DMS153 treated with DMSO at 0.1 percent for 48 hours (cell line): ENCODE measurements at regions not wholly inside any gene's neighbourhood (a gene's known extent, or its start where the extent isn't known, plus 50 kb on each side); places are given as distances from the start of the nearest gene placed in this dataset.
"Not testable (repeated sequence)": the region's sequence is repeated elsewhere in the genome, so short reads cannot be mapped to it uniquely, and the experiment has no call there.

Experiments used
- DNase-seq: peaks from one replicate; lab custom pipeline; 2025; ENCODE audit not compliant: unreplicated experiment; lab: John Stamatoyannopoulos, UW

DNA sequence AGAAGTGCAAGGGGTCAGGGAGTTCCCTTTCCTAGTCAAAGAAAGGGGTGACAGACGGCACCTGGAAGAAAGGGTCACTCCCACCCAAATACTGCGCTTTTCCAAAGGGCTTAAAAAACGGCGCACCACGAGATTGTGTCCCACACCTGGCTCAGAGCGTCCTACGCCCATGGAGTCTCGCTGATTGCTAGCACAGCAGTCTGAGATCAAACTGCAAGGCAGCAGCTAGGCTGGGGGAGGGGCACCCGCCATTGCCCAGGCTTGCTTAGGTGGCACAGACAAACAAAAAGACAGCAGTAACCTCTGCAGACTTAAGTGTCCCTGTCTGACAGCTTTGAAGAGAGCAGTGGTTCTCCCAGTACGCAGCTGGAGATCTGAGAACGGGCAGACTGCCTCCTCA, 402.4 kb upstream of the KLF12 start:
- not testable (repeated sequence) for DNase-seq

DNA sequence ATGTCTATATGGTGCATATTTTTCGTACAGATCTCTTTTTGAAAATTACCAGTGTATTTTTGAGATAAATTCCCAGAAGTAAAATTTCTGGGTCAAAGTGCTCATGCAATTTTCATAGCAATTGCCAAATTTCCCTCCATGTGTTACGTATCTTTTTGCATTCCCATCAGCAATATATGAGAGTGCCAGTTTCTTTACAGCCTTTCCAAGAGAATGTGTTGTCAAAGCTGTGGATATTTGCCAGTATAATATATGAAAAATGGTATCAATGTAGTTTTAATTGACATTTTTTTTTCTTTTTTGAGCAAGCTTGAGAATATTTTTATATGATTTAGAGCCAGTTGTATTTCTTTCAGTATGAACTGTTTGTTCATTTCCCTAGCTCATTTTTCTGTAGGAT, 399.0 kb upstream of the KLF12 start:
- DNase-seq = no peak

DNA sequence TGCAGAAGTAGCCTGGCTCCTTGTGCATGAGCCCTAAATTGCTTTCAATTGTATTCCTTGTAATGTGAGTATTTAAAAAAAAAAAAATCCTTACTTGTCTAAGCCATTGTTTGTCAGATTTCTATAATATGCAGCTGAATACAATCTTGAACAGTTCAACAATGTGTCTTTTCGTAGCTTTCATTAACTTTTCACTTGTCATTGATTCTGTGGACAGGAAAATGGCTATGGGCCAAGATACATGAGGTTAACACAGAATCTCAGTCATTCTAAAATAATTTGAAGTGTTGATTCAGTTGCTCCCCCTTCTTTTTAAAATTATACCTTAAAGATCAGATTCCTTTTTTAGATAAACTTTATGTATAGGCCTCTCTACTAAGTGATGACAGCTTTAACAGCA, 395.8 kb upstream of the KLF12 start:
- DNase-seq = no peak

DNA sequence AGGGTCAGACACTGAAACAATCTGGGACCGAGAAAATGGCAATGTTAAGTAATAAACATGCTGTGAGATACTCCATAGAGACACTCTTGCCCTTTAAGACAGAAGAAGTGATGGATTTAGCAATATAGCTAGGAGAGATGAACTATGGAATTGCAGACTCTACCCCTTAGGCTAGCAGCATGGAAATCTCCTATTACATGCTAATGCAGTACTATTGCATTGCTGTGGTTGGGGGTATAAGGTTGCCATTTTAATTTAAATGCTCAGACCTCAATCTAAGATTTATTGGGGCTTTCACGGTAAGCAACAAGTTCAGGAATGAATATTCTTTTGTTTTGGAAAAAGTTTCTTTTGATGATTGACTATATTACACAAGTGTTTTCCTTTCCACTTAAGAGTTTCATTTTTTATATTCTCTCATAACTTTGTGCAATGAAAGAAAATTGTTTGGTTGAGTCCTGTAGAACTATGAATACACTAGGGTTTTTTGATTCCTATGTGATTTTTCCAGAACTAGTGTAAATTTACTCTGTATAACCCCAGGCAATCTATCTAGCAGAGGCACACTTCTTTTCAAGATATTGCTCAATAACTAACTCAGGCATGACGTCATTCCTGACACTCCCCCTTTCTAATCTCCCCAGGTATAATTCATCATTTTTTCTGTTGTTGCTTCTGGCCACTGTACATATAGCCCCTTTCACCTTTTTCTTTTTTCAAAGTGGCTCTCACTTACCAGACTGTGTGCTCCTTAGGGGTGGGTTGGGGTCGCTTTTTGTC, 394.7 kb upstream of the KLF12 start:
- no peak for DNase-seq

DNA sequence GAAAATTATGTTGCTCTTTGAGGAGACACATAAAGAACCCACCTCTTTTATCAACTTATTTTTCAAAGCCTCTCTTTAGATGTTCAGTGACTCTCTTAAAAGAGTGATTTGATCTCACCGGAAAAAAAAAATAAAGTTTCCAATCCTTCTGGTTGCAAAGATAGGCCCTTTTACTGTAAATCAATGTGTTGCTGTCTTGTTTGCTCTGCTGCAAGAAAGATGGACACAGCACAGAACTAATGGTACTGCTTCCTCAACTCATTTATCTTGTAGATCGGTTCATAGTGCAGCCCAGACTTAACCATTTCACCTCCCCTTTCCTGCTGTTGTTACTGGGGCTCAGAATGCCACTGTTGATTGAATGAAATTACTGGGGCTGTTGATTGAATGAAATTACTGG, 388.9 kb upstream of the KLF12 start:
- no peak for DNase-seq

DNA sequence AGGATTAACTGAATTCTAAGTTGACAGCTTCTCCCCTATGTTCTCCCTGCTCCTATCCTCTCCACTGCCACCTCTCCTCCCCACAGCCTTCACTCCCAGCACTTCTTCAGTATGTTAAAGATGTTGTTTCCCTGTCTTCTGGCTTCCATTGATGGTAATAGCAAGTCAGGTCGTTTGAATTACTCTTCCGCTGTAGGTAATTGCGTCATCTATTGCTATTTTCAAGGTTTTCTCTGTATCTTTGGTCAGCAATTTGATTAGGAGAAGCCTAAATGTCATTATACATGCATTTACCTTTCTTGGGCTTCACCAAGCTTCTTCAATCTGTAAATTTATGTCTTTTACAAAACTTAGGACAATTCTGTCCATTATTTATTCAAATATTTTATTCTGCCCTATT, 377.3 kb upstream of the KLF12 start:
- no peak for DNase-seq

DNA sequence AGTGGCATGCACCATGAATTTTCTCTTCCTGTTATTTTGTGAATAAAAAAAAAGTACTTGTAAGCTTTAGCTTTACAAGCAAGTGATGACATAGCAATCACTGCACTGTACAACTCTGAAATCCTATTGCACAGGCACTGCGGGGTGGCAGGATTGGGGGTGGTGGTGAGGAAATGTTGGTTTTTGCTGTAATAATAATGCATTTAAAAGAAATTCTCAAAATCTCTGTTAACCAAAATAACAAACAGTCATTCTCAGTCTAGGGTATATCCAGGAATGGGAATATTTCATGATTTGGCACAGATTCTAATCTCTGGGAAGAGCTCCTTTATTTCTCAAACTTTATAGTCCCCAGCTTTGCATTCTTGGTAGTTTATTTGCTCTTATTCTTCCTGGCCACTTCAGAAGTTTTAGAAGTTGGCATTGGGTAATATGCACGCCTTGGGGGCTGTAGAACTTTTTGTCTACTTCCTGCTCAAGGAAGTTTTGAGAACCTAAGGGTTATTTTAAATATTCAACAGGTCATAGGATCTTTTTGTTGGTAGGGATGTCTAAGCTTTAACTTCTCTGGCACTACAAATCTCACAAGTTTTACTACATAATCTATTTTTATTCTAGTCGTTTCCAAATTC, 353.0 kb upstream of the KLF12 start:
- no peak for DNase-seq

GRCh38 chr13:74485757-74486156, 351.6 kb upstream of the KLF12 start:
- DNase-seq = no peak

DNA sequence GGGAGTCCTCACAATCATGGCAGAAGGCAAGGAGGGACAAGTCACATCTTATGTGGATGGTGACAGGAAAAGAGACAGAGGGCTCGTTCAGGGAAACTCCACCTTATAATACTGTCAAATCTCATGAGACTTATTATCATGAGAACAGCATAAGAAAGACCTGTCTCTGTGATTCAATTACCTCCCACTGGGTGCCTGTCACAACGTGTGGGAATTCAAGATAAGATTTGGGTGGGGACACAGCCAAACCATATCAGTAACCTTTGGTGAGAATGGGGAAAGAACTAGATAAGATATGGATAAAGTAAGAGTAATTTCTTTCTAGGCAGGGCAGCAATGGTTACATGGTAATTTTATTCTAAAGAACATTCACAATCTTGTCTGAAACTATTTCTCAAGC, 344.9 kb upstream of the KLF12 start:
- no peak for DNase-seq

DNA sequence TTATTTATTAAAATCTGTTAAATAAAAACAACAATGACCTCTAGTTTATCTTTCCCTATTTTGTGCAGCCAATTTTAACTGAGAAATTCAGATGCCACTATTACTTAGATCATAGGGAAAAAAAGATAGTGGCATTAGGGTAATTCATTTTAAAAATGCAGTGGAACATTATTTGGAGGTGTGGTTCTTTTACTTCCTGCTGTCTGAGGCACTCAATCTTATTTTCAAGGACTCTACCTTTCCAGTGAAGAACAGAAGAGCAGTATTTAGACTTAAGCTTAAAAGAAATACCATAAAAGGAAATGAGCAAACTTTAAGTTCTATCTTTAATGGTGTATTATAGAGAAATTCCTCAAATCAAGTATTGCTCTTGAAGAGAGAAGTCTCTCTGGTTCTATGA, 342.6 kb upstream of the KLF12 start:
- DNase-seq = no peak

DNA sequence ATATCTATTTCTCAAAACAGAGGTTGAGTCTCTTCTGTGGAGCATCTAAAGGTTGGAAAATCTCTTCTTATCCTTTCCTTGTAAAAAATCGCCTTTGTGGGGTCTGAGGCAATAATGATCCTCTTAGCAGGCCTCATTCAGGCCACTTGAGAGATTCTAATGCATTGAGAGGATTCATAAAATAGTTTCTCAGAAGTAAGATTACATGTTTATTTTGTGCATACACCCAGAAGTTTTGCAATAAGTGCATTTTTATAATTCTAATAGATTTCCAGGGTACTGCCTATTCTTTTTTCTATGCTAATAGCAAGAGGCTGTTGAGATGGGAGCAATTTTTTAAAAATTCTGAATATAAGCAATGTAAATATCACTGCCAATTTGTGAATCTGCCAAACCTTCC, 342.2 kb upstream of the KLF12 start:
- DNase-seq = no peak

GRCh38 chr13:74466864-74467263, 332.7 kb upstream of the KLF12 start:
- DNase-seq = no peak

DNA sequence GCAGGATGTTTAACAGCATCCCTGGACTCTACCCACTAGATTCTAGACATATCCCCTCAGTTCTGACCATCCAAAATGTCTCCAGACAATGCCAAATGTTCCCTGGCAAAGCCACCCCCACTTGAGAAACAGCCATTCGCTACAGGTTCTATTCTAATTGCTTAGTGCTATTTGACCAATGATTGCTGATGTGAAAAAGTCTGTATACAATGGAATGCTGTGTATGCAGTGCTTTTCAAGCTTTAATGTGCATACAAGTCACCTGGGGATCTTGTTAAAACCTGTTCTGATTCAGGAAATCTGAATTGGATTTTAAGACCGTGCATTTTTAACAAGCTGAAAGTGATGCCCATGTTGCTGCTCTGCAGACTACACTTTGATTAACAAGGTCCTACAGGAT, 331.8 kb upstream of the KLF12 start:
- no peak for DNase-seq

- no peak for DNase-seq
These were observed 331.1 kb upstream of the KLF12 start for GRCh38 chr13:74465271-74465670.

DNA sequence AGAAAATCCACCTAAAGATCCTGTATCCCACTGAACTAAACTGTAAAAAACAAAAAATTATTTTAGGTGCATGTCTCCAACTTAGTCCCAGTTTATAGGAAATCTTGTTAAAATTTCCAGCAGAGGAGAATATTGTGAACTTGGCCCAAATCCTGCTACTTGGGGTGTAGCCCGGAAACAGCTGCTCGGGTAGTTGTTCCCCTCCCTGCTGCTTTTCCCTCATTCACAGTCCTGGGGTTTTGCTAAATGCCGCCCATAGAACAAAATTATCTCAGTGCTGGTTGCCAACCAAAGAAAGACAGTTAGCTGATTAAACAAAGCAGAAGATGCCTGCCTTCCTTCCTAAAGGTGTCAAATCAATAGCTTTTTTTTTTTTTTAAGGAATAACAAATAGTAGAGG, 330.5 kb upstream of the KLF12 start:
- DNase-seq = no peak

DNA sequence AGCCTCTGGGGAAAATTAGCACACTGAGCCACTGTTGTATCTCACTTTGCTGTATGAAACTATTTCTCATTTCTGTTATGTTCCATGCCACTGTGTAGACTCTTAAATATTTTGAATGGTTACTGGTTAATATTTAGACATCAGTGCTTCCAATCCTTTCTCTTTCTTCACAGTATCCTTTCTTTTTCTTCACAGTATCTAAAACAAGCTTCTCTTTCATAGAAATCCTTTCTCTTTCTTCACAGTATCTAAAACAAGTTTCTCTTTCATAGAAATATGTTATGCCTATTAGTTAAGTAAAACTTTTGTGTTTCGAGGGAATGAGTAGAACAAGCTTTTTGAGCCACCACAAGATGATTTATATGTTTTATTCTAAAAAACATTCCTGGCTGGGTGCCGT, 326.8 kb upstream of the KLF12 start:
- DNase-seq = no peak

DNA sequence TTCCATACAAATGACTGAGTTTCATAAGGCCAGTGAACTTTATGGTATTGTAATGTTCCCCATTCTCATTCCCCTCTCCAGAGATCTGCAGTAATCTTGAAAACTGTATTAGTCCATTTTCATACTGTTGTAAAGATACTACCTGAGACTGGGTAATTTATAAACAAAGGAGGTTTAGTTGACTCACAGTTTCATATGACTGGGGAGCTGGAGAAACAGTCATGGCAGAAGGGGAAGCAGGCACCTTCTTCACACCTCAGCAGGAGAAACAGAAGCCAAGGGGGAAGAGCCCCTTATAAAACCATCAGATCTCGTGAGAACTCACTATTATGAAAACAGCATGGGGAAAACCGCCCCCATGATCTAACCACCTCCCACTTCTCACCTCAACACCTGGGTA, 318.7 kb upstream of the KLF12 start:
- no peak for DNase-seq

DNA sequence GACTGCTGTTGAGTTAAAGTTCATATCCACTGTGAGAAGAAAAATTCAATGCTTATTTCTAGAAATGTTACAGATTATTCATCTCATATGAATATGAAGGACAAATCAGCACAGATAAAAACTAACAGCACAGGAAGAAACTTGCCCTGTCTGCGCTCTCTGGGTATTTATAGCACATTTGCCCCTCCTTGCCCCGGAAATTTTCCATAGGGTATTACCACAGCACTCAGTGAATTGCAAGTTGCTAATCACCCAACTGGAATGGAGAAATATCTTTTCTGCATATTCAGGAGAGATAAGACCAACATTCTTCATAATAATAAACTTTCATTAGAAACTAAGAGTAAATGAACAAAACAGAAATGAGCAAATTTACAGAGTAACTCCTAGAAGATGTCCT, 318.0 kb upstream of the KLF12 start:
- no peak for DNase-seq

- no peak for DNase-seq
These were observed 316.8 kb upstream of the KLF12 start for GRCh38 chr13:74450964-74451363.

DNA sequence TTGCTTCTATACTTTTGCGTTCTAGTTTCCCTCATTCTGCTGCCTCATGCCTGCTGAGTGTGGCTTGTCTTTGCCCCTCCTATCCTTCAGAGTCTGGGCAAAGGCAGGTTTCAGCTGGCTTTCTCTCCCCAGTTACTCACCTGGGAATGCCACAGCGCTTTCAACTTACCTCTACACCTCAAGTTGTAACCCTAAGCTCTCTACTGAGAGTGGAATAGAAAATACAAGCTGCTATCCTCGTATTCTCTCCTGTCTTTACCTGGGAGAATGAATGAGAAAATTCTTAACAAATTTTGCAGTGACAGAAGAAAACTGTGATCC, 316.3 kb upstream of the KLF12 start:
- DNase-seq = no peak

- no peak for DNase-seq
These were observed 315.8 kb upstream of the KLF12 start for GRCh38 chr13:74449811-74450524.

DNA sequence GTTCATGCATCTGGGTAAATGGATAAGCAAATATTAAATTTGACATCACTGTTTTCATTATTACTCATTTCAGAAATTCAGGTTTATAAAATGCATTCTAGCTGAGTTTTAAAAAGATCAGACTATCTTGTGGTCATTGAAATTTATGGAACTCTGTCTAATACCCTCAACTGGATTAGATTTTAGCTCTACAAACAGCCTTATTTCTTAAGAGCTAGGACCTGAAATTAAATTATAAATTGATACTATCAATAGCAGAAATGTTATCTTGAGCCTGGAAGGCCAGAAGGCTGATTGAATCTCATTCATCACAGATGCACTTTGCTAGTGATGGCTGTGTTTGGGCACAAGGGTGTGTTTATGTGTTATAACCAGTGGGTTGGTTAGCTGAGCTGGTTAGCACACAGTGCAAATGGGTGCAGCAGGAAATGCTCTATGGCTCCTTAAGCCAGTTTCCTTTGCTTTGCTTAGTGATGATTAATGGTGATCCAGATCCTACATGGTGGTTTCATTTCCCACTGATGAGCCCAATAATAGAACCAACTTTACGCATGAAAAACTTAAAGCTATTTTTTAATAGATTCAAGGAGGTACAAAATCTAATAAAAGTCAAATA, 310.8 kb upstream of the KLF12 start:
- no peak for DNase-seq
